Fibroblast of lung (primary cell): ENCODE measurements at regions not wholly inside any gene's neighbourhood (a gene's known extent, or its start where the extent isn't known, plus 50 kb on each side); places are given as distances from the start of the nearest gene placed in this dataset.

Experiments used
- CTCF ChIP-seq, 2 donors: IDR thresholded peaks in 1 of 2; conservative IDR thresholded peaks in 1 of 2; 1 replicate in 1 of 2; 2 replicates in 1 of 2; pipeline ENCODE4 v1.5.1; 2011 to 2012; ENCODE audit warnings: low read length in 2 of 2, control low read depth in 1 of 2, inconsistent platforms in 1 of 2, low read depth in 1 of 2, mild to moderate bottlenecking in 1 of 2
- EZH2 ChIP-seq: IDR thresholded peaks from 2 replicates; pipeline ENCODE4 v1.5.1; 2012; ENCODE audit warnings: low read length, control low read depth, mild to moderate bottlenecking; ENCODE audit errors: missing control alignments

GRCh38 chr15:38176691-38177090 is 75.9 kb upstream of the SPRED1 start:
- TF ChIP-seq CTCF (conservative IDR thresholded peaks at IDR 0.05 in 1 of 2, IDR thresholded peaks at IDR 0.05 in 1 of 2; ENCODE audit: low read depth in 1 of 2, low read length in 2 of 2) (no peak), EZH2 (no peak)
